Osteoblast (primary cell): ENCODE measurements at regions not wholly inside any gene's neighbourhood (a gene's known extent, or its start where the extent isn't known, plus 50 kb on each side); places are given as distances from the start of the nearest gene placed in this dataset.

ENCODE experiments used
- DNase-seq: peaks from one replicate; pipeline ENCODE4 v3.0.0; 2011; ENCODE audit warnings: low spot score, mixed read lengths; ENCODE audit not compliant: insufficient read length; ENCODE audit errors: missing footprints
- H2AFZ ChIP-seq: 2 replicates; pipeline ENCODE4 v1.6.0; 2011; ENCODE audit warnings: mild to moderate bottlenecking, low read length
- H3K27ac ChIP-seq: 2 replicates; pipeline ENCODE4 v1.5.1; 2011; ENCODE audit warnings: mild to moderate bottlenecking, low read depth, low read length, moderate library complexity
- H3K27me3 ChIP-seq: 2 replicates; pipeline ENCODE4 v1.6.0; 2012; ENCODE audit warnings: mild to moderate bottlenecking, control low read depth, inconsistent platforms, low read length, moderate library complexity; ENCODE audit not compliant: insufficient read depth
- H3K36me3 ChIP-seq: 2 replicates; pipeline ENCODE4 v1.5.1; 2011; ENCODE audit warnings: mild to moderate bottlenecking, low read length, control low read depth, moderate library complexity; ENCODE audit not compliant: insufficient read depth
- H3K4me1 ChIP-seq: 2 replicates; pipeline ENCODE4 v1.5.1; 2011; ENCODE audit warnings: mild to moderate bottlenecking, low read length, control low read depth, moderate library complexity; ENCODE audit not compliant: insufficient read depth
- H3K4me2 ChIP-seq: 2 replicates; pipeline ENCODE4 v1.6.0; 2011; ENCODE audit warnings: mild to moderate bottlenecking, low read length; ENCODE audit not compliant: insufficient read depth
- H3K4me3 ChIP-seq: fragments of 200-600 bp; sonication (generic); 3 replicates; pipeline ENCODE4 v1.5.1; 2012; ENCODE audit warnings: mild to moderate bottlenecking, low read length, inconsistent platforms; ENCODE audit not compliant: insufficient read depth
- H3K79me2 ChIP-seq: 2 replicates; pipeline ENCODE4 v1.6.0; 2012; ENCODE audit warnings: mild to moderate bottlenecking, low read length, control low read depth, inconsistent platforms; ENCODE audit not compliant: insufficient read depth
- H3K9me3 ChIP-seq: 2 replicates; pipeline ENCODE4 v1.5.1; 2011; ENCODE audit warnings: low read depth, low read length, control low read depth
- H4K20me1 ChIP-seq: 2 replicates; pipeline ENCODE4 v1.6.0; 2012; ENCODE audit warnings: mild to moderate bottlenecking, low read length, control low read depth; ENCODE audit not compliant: insufficient read depth
- TF ChIP-seq, protein P1 (sequence below): IDR thresholded peaks from 2 replicates; pipeline ENCODE4 v1.5.1; 2011; ENCODE audit warnings: mild to moderate bottlenecking, low read depth, low read length, moderate library complexity; ENCODE audit errors: extremely low read depth

GRCh38 chr20:60862601-60863000, 389.5 kb upstream of the CDH4 start:
- DNase-seq, result no peak
- no peak overlapping the region for H2AFZ ChIP-seq
- no peaks in the 10 kb centered on the region for H3K27me3 ChIP-seq
- H3K79me2 ChIP-seq, result no peaks in the 10 kb centered on the region
- TF ChIP-seq, protein P1, sequence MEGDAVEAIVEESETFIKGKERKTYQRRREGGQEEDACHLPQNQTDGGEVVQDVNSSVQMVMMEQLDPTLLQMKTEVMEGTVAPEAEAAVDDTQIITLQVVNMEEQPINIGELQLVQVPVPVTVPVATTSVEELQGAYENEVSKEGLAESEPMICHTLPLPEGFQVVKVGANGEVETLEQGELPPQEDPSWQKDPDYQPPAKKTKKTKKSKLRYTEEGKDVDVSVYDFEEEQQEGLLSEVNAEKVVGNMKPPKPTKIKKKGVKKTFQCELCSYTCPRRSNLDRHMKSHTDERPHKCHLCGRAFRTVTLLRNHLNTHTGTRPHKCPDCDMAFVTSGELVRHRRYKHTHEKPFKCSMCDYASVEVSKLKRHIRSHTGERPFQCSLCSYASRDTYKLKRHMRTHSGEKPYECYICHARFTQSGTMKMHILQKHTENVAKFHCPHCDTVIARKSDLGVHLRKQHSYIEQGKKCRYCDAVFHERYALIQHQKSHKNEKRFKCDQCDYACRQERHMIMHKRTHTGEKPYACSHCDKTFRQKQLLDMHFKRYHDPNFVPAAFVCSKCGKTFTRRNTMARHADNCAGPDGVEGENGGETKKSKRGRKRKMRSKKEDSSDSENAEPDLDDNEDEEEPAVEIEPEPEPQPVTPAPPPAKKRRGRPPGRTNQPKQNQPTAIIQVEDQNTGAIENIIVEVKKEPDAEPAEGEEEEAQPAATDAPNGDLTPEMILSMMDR, result no peak
- no peaks in the 10 kb centered on the region for H3K36me3 ChIP-seq
- H3K27ac ChIP-seq, result no peak overlapping the region
- H3K4me2 ChIP-seq, result no peak overlapping the region
- H3K4me1 ChIP-seq, result no peaks in the 10 kb centered on the region
- no peaks in the 10 kb centered on the region for H3K9me3 ChIP-seq
- H4K20me1 ChIP-seq, result no peaks in the 10 kb centered on the region
- no peak overlapping the region for H3K4me3 ChIP-seq

DNA sequence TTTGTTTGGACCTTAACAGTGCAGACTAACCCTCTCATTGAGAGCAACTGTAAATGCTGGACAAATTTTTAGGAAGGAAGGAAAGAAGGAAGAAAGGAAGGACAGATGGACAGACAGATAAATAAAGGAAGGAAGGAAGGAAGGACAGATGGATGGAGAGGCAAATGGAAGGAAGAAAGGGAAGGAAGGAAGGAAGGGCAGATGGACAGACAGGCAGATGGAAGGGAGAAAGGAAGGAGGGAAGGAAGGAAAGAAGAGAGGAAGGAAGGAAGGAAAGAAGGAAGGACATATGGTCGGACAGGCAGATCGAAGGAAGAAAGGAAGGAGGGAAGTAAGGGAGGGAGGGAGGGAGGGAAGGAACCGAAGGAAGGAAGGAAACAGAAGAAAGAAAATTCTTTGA, 388.5 kb upstream of the CDH4 start:
- H3K4me3 ChIP-seq, result no peak overlapping the region
- H3K27me3 ChIP-seq, result no peaks in the 10 kb centered on the region
- DNase-seq, result no peak
- H4K20me1 ChIP-seq, result no peaks in the 10 kb centered on the region
- H3K9me3 ChIP-seq, result no peaks in the 10 kb centered on the region
- TF ChIP-seq, protein P1, result no peak
- H3K79me2 ChIP-seq, result no peaks in the 10 kb centered on the region
- no peaks in the 10 kb centered on the region for H3K36me3 ChIP-seq
- H2AFZ ChIP-seq, result no peak overlapping the region
- H3K4me1 ChIP-seq, result no peaks in the 10 kb centered on the region
- no peak overlapping the region for H3K27ac ChIP-seq
- H3K4me2 ChIP-seq, result no peak overlapping the region

- H3K4me2 ChIP-seq, result no peak overlapping the region
- no peak overlapping the region for H2AFZ ChIP-seq
- H3K4me1 ChIP-seq, result no peaks in the 10 kb centered on the region
- H3K79me2 ChIP-seq, result no peaks in the 10 kb centered on the region
- H3K27me3 ChIP-seq, result no peaks in the 10 kb centered on the region
- no peaks in the 10 kb centered on the region for H3K9me3 ChIP-seq
- no peak for DNase-seq
- H4K20me1 ChIP-seq, result no peaks in the 10 kb centered on the region
- no peak overlapping the region for H3K4me3 ChIP-seq
- H3K36me3 ChIP-seq, result no peaks in the 10 kb centered on the region
- TF ChIP-seq, protein P1, result no peak
- no peak overlapping the region for H3K27ac ChIP-seq
Measured at GRCh38 chr20:60867589-60867988, 384.5 kb upstream of the CDH4 start.

- Histone ChIP-seq H3K4me3 (no peak overlapping the region), H3K27me3 (no peaks in the 10 kb centered on the region), H3K79me2 (no peaks in the 10 kb centered on the region), H3K9me3 (no peaks in the 10 kb centered on the region), H3K36me3 (no peaks in the 10 kb centered on the region), H3K4me1 (no peaks in the 10 kb centered on the region), H3K4me2 (no peak overlapping the region), H4K20me1 (no peaks in the 10 kb centered on the region), H2AFZ (no peak overlapping the region), H3K27ac (no peak overlapping the region)
- TF ChIP-seq, protein P1, result no peak
- DNase-seq, result no peak
Measured at GRCh38 chr20:60868316-60868891, 383.7 kb upstream of the CDH4 start.
